LNCaP clone FGC (cell line): ENCODE measurements at regions not wholly inside any gene's neighbourhood (a gene's known extent, or its start where the extent isn't known, plus 50 kb on each side); places are given as distances from the start of the nearest gene placed in this dataset.

Source experiments
- DNase-seq: peaks from one replicate; pipeline ENCODE4 v3.0.0-alpha.2; 2011; ENCODE audit warnings: low read depth
- H3K4me3 ChIP-seq: 2 replicates; pipeline ENCODE4 v1.5.1; 2011; ENCODE audit warnings: mild to moderate bottlenecking, low read depth, low read length, control low read depth
- CTCF ChIP-seq: IDR thresholded peaks from 2 replicates; pipeline ENCODE4 v1.5.1; 2012; ENCODE audit warnings: mild to moderate bottlenecking; ENCODE audit not compliant: control insufficient read depth, insufficient read depth; ENCODE audit errors: extremely low read depth

GRCh38 chr18:73733376-73733775 lies 414.3 kb downstream of the FBXO15 start:
- H3K4me3 ChIP-seq, result no peak overlapping the region
- TF ChIP-seq CTCF, result no peak

GRCh38 chr18:73728657-73729056 lies 419.0 kb downstream of the FBXO15 start:
- DNase-seq, result no peak
- no peak for TF ChIP-seq CTCF
- no peak overlapping the region for H3K4me3 ChIP-seq

More at GRCh38 chr18:73733376-73733775, 414.3 kb downstream of the FBXO15 start:
- peak; percentile 83 for DNase-seq

GRCh38 chr18:73724958-73725357 lies 422.7 kb downstream of the FBXO15 start:
- H3K4me3 ChIP-seq, result no peak overlapping the region
- DNase-seq, result no peak
- no peak for TF ChIP-seq CTCF

GRCh38 chr18:73719611-73720010 lies 428.0 kb downstream of the FBXO15 start:
- DNase-seq, result no peak
- TF ChIP-seq CTCF, result no peak

GRCh38 chr18:73717570-73717969 lies 430.1 kb downstream of the FBXO15 start:
- TF ChIP-seq CTCF, result no peak
- DNase-seq, result no peak
- no peak overlapping the region for H3K4me3 ChIP-seq

More at GRCh38 chr18:73719611-73720010, 428.0 kb downstream of the FBXO15 start:
- no peak overlapping the region for H3K4me3 ChIP-seq

GRCh38 chr18:73715210-73715670 lies 432.4 kb downstream of the FBXO15 start:
- DNase-seq, result no peak
- no peak for TF ChIP-seq CTCF
- no peak overlapping the region for H3K4me3 ChIP-seq

- no peak overlapping the region for H3K4me3 ChIP-seq
- no peak for DNase-seq
- TF ChIP-seq CTCF, result no peak
Measured at GRCh38 chr18:73714466-73714865, 433.2 kb downstream of the FBXO15 start.
